OCI-LY7 (cell line): ENCODE measurements at regions not wholly inside any gene's neighbourhood (a gene's known extent, or its start where the extent isn't known, plus 50 kb on each side); places are given as distances from the start of the nearest gene placed in this dataset.

Experiments used
- BruUV-seq: library from RNA; stranded (reverse); fragments of 400-500 nt; replicated peaks from 2 replicates; lab custom pipeline; 2021; lab: Mats Ljungman, UMichigan
- CTCF ChIA-PET: fragments of 300-600 bp; sonication (Branson Sonifier 250); formaldehyde crosslinking; loops from one replicate; lab custom pipeline; 2022; ENCODE audit warnings: antibody characterized with exemption; ENCODE audit not compliant: unreplicated experiment; lab: Charles Lee
- POLR2A ChIA-PET: fragments of 300-600 bp; sonication (Branson Sonifier 250); formaldehyde crosslinking; loops from one replicate; lab custom pipeline; 2022; ENCODE audit warnings: antibody characterized with exemption; lab: Charles Lee
- DNase-seq: peaks from one replicate; pipeline ENCODE4 v3.0.0-alpha.2; 2015; ENCODE audit warnings: low spot score
- H2AFZ ChIP-seq: fragments of 200-600 bp; sonication (generic), shearing (Covaris generic); 2 replicates; pipeline ENCODE4 v1.6.1; 2014; ENCODE audit warnings: mild to moderate bottlenecking, antibody characterized with exemption, low read length, moderate library complexity
- H3K27ac ChIP-seq: fragments of 200-600 bp; sonication (generic); 2 replicates; pipeline ENCODE4 v1.5.1; 2014; ENCODE audit warnings: mixed run types, low read depth, mild to moderate bottlenecking, moderate library complexity, low read length, inconsistent platforms; ENCODE audit not compliant: poor library complexity, severe bottlenecking
- H3K36me3 ChIP-seq: fragments of 200-600 bp; sonication (generic); 2 replicates; pipeline ENCODE4 v1.6.1; 2014; ENCODE audit warnings: mild to moderate bottlenecking, antibody characterized with exemption, low read length, moderate library complexity, mixed read lengths; ENCODE audit not compliant: insufficient read depth
- H3K4me1 ChIP-seq: fragments of 200-600 bp; sonication (generic); 2 replicates; pipeline ENCODE4 v1.5.1; 2014; ENCODE audit warnings: mild to moderate bottlenecking, low read length; ENCODE audit not compliant: insufficient read depth, poor library complexity, severe bottlenecking
- H3K4me2 ChIP-seq: fragments of 200-600 bp; sonication (generic); 2 replicates; pipeline ENCODE4 v1.6.1; 2014; ENCODE audit warnings: mild to moderate bottlenecking, low read length
- H3K4me3 ChIP-seq: fragments of 200-600 bp; sonication (generic); 2 replicates; pipeline ENCODE4 v1.5.1; 2014; ENCODE audit warnings: mild to moderate bottlenecking, low read depth, low read length; ENCODE audit not compliant: poor library complexity, severe bottlenecking
- H3K79me2 ChIP-seq: fragments of 200-600 bp; sonication (generic); 2 replicates; pipeline ENCODE4 v1.6.1; 2016; ENCODE audit warnings: low read depth, mild to moderate bottlenecking, low read length, moderate library complexity, mixed read lengths; ENCODE audit not compliant: insufficient read depth
- H3K9me2 ChIP-seq: fragments of 200-600 bp; sonication (generic); 2 replicates; pipeline ENCODE4 v1.6.1; 2016; ENCODE audit warnings: mild to moderate bottlenecking, low read length, mixed read lengths; ENCODE audit not compliant: insufficient read depth
- H3K9me3 ChIP-seq: fragments of 200-600 bp; sonication (generic); 2 replicates; pipeline ENCODE4 v1.6.1; 2014; ENCODE audit warnings: mild to moderate bottlenecking, mixed run types, low read length, mixed read lengths
- H4K20me1 ChIP-seq: fragments of 200-600 bp; sonication (generic); 2 replicates; pipeline ENCODE4 v1.6.1; 2014; ENCODE audit warnings: mild to moderate bottlenecking, antibody characterized with exemption, low read length, moderate library complexity, mixed read lengths; ENCODE audit not compliant: insufficient read depth
- EZH2phosphoT487 ChIP-seq: fragments of 200-600 bp; sonication (generic); IDR thresholded peaks from 2 replicates; pipeline ENCODE4 v1.6.1; 2018; ENCODE audit warnings: low read depth, borderline replicate concordance, mild to moderate bottlenecking, mixed run types, antibody characterized with exemption, low read length, moderate library complexity, mixed read lengths
- intact Hi-C: fragments of 100-400 bp; cut with micrococcal nuclease; formaldehyde crosslinking; loops from one replicate; pipeline ENCODE4 v1.10.0; 2022; ENCODE audit not compliant: unreplicated experiment
- TF ChIP-seq, protein P1 (sequence below): fragments of 200-600 bp; sonication (generic); conservative IDR thresholded peaks from 2 replicates; pipeline ENCODE4 v1.5.1; 2014; ENCODE audit warnings: mild to moderate bottlenecking, antibody characterized with exemption, low read length, moderate library complexity, mixed read lengths

DNA sequence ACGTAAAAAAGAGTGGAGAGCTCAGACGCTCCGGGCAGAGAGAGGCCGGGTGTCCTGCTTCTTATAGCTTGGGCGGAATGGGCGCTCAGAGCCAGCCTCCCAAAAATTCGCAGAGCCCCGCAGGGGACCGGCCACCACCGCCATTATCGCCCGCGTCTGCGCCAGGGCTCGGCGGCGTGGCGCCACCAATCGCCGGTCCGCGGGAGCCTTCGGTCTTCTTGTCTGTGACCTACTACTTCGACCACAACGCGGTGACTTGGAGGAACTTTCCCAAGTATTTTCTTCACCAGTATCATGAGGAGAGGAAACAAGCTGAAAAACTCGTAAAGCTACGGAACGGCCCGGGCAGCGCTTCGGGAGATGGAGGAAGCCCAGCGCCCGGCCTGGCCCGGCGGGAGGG lies 1138.1 kb upstream of the CHAC2 start:
- Histone ChIP-seq H4K20me1 (no peaks in the 10 kb centered on the region), H3K4me3 (no peak overlapping the region), H3K4me2 (no peak overlapping the region), H2AFZ (no peak overlapping the region), H3K79me2 (no peaks in the 10 kb centered on the region), H3K9me2 (no peaks in the 10 kb centered on the region), H3K4me1 (no peaks in the 10 kb centered on the region), H3K9me3 (no peaks in the 10 kb centered on the region), H3K36me3 (no peaks in the 10 kb centered on the region), H3K27ac (no peak overlapping the region)
- DNase-seq = no peak
- POLR2A ChIA-PET = no interaction called here
- no peak for TF ChIP-seq EZH2phosphoT487
- TF ChIP-seq, protein P1, sequence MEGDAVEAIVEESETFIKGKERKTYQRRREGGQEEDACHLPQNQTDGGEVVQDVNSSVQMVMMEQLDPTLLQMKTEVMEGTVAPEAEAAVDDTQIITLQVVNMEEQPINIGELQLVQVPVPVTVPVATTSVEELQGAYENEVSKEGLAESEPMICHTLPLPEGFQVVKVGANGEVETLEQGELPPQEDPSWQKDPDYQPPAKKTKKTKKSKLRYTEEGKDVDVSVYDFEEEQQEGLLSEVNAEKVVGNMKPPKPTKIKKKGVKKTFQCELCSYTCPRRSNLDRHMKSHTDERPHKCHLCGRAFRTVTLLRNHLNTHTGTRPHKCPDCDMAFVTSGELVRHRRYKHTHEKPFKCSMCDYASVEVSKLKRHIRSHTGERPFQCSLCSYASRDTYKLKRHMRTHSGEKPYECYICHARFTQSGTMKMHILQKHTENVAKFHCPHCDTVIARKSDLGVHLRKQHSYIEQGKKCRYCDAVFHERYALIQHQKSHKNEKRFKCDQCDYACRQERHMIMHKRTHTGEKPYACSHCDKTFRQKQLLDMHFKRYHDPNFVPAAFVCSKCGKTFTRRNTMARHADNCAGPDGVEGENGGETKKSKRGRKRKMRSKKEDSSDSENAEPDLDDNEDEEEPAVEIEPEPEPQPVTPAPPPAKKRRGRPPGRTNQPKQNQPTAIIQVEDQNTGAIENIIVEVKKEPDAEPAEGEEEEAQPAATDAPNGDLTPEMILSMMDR = no peak
- BruUV-seq = no TSS peak
- intact Hi-C loops = no loop called here
- CTCF ChIA-PET = no interaction called here

DNA sequence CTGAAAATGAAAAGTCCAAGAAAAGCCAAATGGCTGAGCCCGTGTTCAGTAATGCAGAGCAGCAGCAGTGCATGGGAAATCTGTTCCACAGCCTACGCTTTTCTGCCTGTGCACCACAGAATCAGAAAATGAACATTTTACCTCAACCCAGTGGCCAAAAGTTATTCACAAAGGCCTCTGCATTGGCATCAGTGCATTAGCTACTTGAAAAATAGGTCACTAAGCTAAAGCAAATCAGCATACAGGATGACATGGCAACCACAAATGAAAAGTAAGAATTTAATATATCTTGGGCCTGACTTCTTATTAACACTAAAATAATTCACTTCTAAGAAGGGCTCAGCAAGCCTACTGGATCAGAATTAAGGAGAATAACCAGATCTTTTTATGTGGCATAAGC lies 1145.3 kb upstream of the CHAC2 start:
- Histone ChIP-seq H3K27ac (no peak overlapping the region), H3K4me1 (no peaks in the 10 kb centered on the region), H2AFZ (no peak overlapping the region), H3K79me2 (no peaks in the 10 kb centered on the region), H4K20me1 (no peaks in the 10 kb centered on the region), H3K9me2 (no peaks in the 10 kb centered on the region), H3K4me2 (no peak overlapping the region), H3K36me3 (no peaks in the 10 kb centered on the region), H3K9me3 (no peaks in the 10 kb centered on the region), H3K4me3 (no peak overlapping the region)
- BruUV-seq = no TSS peak
- ChIA-PET POLR2A (no interaction called here), CTCF (no interaction called here)
- no peak for DNase-seq
- intact Hi-C loops = no loop called here
- TF ChIP-seq, protein P1 = no peak
- TF ChIP-seq EZH2phosphoT487 = no peak

DNA sequence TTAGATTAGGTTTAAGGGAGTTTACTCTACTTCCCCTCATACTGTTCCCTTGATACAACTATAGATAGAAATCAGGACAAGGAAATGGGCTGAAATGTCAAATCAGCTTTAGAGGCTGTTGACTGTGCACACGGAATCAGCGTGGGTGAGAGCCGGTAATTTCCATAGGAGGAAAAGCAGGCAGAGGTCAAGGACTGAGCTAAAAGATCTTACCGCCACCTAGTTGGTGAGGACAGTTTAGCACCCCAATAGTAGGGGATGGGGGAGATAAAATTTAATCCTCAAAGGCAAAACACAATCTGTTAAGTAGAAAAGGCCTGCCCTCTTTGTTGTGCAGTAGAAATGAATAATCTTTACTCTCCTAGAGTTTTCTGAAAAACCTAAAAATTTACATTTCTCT lies 1154.5 kb upstream of the CHAC2 start:
- ChIA-PET POLR2A (no interaction called here), CTCF (no interaction called here)
- Histone ChIP-seq H3K4me1 (no peaks in the 10 kb centered on the region), H3K36me3 (no peaks in the 10 kb centered on the region), H3K4me2 (no peak overlapping the region), H3K27ac (no peak overlapping the region), H3K4me3 (no peak overlapping the region), H3K79me2 (no peaks in the 10 kb centered on the region), H2AFZ (no peak overlapping the region), H4K20me1 (no peaks in the 10 kb centered on the region), H3K9me3 (no peaks in the 10 kb centered on the region), H3K9me2 (no peaks in the 10 kb centered on the region)
- intact Hi-C loops = no loop called here
- no peak for DNase-seq
- BruUV-seq = no TSS peak
- TF ChIP-seq, protein P1 = no peak
- TF ChIP-seq EZH2phosphoT487 = no peak
